ENCODE measurements at regions not wholly inside any gene's neighbourhood (a gene's known extent, or its start where the extent isn't known, plus 50 kb on each side); places are given as distances from the start of the nearest gene placed in this dataset.

DNA sequence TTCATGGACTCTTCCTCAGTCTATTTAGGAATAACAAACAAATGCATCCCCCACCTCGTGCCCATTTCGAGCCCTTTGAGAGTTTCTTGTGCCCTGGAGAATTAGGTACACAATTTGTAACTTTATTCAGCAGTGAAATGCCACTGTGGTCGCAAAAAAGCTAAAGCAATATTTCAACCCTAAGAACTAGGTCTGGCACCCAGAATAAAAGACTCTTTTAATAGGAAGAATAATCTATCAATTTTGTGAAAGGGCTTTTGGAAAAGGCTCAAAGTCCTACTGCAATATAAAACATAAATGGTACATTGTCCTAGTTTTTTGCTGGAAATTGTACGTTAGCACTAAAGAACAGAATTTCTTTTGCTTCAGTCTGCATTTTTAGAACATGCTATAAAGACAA is 304.6 kb upstream of the TENM3 start:
- no peak for DNase-seq (ENCODE audit: low read depth, low spot score)
- in situ Hi-C loops (cut with HindIII; ENCODE audit: low sequenced_read_pairs), result no loop called here
- TF ChIP-seq, protein P1, sequence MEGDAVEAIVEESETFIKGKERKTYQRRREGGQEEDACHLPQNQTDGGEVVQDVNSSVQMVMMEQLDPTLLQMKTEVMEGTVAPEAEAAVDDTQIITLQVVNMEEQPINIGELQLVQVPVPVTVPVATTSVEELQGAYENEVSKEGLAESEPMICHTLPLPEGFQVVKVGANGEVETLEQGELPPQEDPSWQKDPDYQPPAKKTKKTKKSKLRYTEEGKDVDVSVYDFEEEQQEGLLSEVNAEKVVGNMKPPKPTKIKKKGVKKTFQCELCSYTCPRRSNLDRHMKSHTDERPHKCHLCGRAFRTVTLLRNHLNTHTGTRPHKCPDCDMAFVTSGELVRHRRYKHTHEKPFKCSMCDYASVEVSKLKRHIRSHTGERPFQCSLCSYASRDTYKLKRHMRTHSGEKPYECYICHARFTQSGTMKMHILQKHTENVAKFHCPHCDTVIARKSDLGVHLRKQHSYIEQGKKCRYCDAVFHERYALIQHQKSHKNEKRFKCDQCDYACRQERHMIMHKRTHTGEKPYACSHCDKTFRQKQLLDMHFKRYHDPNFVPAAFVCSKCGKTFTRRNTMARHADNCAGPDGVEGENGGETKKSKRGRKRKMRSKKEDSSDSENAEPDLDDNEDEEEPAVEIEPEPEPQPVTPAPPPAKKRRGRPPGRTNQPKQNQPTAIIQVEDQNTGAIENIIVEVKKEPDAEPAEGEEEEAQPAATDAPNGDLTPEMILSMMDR (IDR thresholded peaks at IDR 0.05; ENCODE audit: low read depth, low read length), result no peak
- no peak overlapping the region for H3K4me3 ChIP-seq (ENCODE audit: low read depth, low read length)

DNA sequence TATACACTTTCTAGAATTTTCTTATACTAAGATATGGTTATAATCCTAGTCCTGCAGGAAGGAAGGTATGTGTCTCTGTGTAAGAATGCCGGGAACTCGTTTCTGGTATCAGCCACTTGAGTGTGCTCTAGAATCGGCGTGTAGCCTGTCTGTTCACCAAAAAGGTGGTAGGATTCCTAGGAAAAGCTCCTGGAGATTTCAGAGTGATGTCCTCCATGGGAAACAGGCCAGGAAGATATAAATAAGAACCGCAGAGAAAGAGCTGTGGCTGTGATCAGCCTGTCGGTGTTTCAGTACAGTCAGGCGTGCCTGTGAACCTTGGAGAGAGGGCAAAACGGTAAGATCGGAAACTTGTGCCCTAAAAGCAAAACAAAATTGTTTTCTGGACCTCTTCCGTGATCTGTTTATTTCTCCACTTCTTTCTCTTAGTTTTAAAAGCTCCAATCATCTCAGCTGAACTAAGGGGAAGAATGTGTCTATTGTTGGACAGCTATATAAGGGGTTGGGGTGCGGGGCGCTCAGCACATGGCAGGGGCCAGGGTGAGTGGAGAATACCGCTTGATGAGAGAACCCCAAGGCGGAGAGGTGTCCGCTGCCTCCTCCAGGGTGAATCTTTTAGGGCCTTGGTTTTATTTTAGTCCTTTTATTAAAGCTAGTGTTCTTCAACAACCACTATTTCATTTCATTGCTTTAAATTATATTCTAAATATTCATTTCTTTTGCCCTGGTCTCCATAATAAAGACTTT is 303.8 kb upstream of the TENM3 start:
- peak; percentile 76 for DNase-seq (ENCODE audit: low read depth, low spot score)
- no peak overlapping the region for H3K4me3 ChIP-seq (ENCODE audit: low read depth, low read length)
- in situ Hi-C loops (cut with HindIII; ENCODE audit: low sequenced_read_pairs), result no loop called here

DNA sequence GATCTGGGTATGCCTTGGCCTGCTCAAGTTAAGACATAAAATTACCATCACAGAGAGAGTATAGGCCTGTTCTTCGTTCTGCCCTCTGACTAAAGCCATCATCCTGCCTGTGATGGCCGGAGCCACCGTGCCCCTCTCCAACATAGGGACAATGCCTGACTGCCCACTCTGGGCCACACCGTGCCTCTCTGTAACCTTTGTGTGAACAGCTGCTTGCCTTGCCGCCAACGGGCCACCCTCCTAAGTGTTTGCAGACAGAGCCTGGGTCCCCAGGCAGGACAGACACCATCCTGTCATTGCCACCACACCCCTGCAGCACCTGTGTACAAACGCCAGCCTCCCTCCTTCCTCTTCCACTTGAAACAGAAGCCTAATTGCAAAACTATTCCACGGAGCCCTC is 298.7 kb upstream of the TENM3 start:
- no peak overlapping the region for H3K4me3 ChIP-seq (ENCODE audit: low read depth, low read length)
- in situ Hi-C loops (cut with HindIII; ENCODE audit: low sequenced_read_pairs), result no loop called here
- DNase-seq (ENCODE audit: low read depth, low spot score), result no peak
- TF ChIP-seq, protein P1 (IDR thresholded peaks at IDR 0.05; ENCODE audit: low read depth, low read length), result no peak

More for the DNA sequence above, 303.8 kb upstream of the TENM3 start:
- TF ChIP-seq, protein P1 (IDR thresholded peaks at IDR 0.05; ENCODE audit: low read depth, low read length), result peak; percentile 43

DNA sequence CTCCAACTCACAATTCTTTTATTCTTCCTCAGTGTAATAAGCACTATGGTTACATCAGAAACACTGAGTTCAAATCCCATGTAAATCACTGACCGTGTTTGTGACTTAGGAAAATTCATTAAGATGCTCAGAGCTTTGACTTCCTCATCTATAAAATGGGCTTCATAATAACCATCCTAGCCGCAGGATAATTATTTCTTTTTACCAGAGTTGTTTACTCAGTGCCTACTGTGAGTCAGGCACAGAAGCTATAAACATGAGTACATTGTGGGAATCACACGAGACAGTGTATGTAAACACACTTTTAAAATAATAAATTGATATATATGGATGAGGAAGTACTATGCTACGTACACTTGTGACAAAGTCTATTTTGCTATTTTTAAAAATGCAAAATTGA is 296.3 kb upstream of the TENM3 start:
- in situ Hi-C loops (cut with HindIII; ENCODE audit: low sequenced_read_pairs), result no loop called here
- DNase-seq (ENCODE audit: low read depth, low spot score), result no peak
- TF ChIP-seq, protein P1 (IDR thresholded peaks at IDR 0.05; ENCODE audit: low read depth, low read length), result no peak
- H3K4me3 ChIP-seq (ENCODE audit: low read depth, low read length), result no peak overlapping the region

DNA sequence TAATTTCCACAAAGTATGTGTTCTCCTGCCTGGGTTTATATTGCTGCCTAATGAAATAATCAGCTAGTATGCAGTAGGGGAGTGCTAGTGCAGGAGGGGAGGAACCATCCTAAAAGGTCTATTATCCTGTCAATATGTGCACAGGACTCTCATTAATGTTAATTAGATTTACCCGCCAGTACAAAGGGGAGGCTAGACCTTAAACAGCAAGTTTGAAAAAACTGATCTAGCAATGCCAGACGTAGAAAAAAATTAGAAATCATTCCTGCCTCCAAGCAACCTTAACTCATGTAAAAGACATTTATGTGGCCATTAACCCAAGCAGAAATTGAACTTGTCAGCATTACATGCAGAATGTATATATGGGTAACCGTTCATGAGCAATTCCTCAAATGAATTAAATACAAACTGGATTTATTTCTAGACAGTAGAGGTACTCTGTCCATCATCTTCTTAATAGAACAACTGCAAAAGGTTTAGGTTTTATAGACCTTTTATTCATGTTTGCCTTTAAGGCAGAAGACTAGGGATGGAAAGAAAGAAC is 294.3 kb upstream of the TENM3 start:
- H3K4me3 ChIP-seq (ENCODE audit: low read depth, low read length), result no peak overlapping the region
- in situ Hi-C loops (cut with HindIII; ENCODE audit: low sequenced_read_pairs), result no loop called here
- no peak for DNase-seq (ENCODE audit: low read depth, low spot score)
- TF ChIP-seq, protein P1 (IDR thresholded peaks at IDR 0.05; ENCODE audit: low read depth, low read length), result no peak

DNA sequence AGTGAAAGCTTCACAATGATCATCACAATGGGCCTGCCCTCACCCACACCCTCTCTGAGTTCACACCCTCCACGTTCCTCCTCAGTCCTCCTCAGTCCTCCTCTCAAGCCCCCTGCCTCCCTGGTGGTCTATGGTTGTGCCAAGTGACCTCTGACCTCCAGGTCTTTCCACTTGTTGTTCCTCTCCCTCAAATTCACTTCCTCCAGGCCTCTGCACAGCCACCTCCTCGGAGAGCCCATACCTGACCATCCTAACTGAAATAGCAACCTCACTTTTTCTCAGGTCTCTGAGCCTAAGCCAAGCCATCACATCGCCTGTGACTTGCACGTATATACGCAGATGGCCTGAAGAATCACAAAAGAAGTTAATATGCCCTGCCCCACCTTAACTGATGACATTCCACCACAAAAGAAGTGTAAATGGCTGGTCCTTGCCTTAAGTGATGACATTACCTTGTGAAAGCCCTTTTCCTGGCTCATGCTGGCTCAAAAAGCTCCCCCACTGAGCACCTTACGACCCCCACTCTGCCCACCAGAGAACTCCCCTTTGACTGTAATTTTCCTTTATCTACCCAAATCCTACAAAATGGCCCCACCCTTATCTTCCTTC is 293.4 kb upstream of the TENM3 start:
- no peak for DNase-seq (ENCODE audit: low read depth, low spot score)
- H3K4me3 ChIP-seq (ENCODE audit: low read depth, low read length), result no peak overlapping the region
- in situ Hi-C loops (cut with HindIII; ENCODE audit: low sequenced_read_pairs), result no loop called here
- TF ChIP-seq, protein P1 (IDR thresholded peaks at IDR 0.05; ENCODE audit: low read depth, low read length), result no peak

All from astrocyte of the spinal cord (primary cell).